HCT116 (cell line): ENCODE measurements at regions not wholly inside any gene's neighbourhood (a gene's known extent, or its start where the extent isn't known, plus 50 kb on each side); places are given as distances from the start of the nearest gene placed in this dataset.

Source experiments
- CTCF ChIP-seq, 3 experiments: fragments of 200-600 bp in 1 of 3; sonication (generic) in 1 of 3; IDR thresholded peaks in 2 of 3; conservative IDR thresholded peaks in 1 of 3; 2 replicates each; pipeline ENCODE4 v1.5.1; 2012 to 2017; ENCODE audit warnings: low read depth in 2 of 3, low read length in 2 of 3, antibody characterized with exemption in 1 of 3, borderline replicate concordance in 1 of 3, control low read depth in 1 of 3, mild to moderate bottlenecking in 1 of 3, mixed read lengths in 1 of 3, mixed run types in 1 of 3, moderate library complexity in 1 of 3; ENCODE audit not compliant: insufficient read depth in 1 of 3
- EZH2 ChIP-seq: fragments of 200-600 bp; sonication (generic); IDR thresholded peaks from 2 replicates; pipeline ENCODE4 v1.6.1; 2017; ENCODE audit warnings: antibody characterized with exemption, mixed run types
- ZBTB33 ChIP-seq: IDR thresholded peaks from 2 replicates; pipeline ENCODE4 v1.6.1; 2011; ENCODE audit warnings: mild to moderate bottlenecking, low read length, moderate library complexity; ENCODE audit not compliant: insufficient replicate concordance; ENCODE audit errors: extremely low read depth

GRCh38 chr3:32620611-32621310 lies 50.1 kb upstream of the DYNC1LI1 start (continued):
- TF ChIP-seq ZBTB33 = no peak
- no peak for TF ChIP-seq EZH2
- TF ChIP-seq CTCF (IDR thresholded peaks at IDR 0.05 in 2 of 3, conservative IDR thresholded peaks at IDR 0.05 in 1 of 3; ENCODE audit: borderline replicate concordance in 1 of 3, insufficient read depth in 1 of 3, low read depth in 2 of 3, low read length in 2 of 3) = no peak
